ENCODE measurements at regions not wholly inside any gene's neighbourhood (a gene's known extent, or its start where the extent isn't known, plus 50 kb on each side); places are given as distances from the start of the nearest gene placed in this dataset.

- TF ChIP-seq CTCF (IDR thresholded peaks at IDR 0.05; ENCODE audit: low read length) (no peak), EZH2 (optimal IDR thresholded peaks at IDR 0.05; ENCODE audit: low read depth, low read length) (no peak)
These were observed 189.9 kb downstream of the ACER2 start for GRCh38 chr9:19598722-19599121.

Measured in MM.1S (cell line).